ENCODE measurements at regions not wholly inside any gene's neighbourhood (a gene's known extent, or its start where the extent isn't known, plus 50 kb on each side); places are given as distances from the start of the nearest gene placed in this dataset.

DNA sequence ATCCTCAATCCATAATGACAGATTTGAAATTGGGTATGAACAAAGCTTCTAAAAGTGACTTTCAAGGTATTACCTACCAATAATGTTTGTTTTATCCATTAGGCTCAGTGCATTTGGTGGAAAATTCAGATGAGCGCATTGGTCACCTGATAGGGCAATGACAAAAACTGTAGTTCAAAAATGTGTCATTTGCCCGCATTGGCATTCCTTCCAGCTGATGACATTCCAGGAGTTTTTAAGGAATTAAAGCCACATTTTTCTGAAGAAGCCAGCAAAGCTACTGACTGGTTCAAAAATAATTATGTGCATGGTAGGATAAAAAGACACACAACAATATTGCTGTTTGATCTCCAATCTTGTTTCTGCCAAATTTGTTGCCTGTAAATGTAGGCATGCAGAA, 473.4 kb upstream of the CPEB2 start:
- TF ChIP-seq, protein P1, sequence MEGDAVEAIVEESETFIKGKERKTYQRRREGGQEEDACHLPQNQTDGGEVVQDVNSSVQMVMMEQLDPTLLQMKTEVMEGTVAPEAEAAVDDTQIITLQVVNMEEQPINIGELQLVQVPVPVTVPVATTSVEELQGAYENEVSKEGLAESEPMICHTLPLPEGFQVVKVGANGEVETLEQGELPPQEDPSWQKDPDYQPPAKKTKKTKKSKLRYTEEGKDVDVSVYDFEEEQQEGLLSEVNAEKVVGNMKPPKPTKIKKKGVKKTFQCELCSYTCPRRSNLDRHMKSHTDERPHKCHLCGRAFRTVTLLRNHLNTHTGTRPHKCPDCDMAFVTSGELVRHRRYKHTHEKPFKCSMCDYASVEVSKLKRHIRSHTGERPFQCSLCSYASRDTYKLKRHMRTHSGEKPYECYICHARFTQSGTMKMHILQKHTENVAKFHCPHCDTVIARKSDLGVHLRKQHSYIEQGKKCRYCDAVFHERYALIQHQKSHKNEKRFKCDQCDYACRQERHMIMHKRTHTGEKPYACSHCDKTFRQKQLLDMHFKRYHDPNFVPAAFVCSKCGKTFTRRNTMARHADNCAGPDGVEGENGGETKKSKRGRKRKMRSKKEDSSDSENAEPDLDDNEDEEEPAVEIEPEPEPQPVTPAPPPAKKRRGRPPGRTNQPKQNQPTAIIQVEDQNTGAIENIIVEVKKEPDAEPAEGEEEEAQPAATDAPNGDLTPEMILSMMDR (IDR thresholded peaks at IDR 0.05), result no peak
- no peak for TF ChIP-seq POLR2A (IDR thresholded peaks at IDR 0.05)
